Keratinocyte (primary cell): ENCODE measurements at regions not wholly inside any gene's neighbourhood (a gene's known extent, or its start where the extent isn't known, plus 50 kb on each side); places are given as distances from the start of the nearest gene placed in this dataset.

Experiments
- EZH2 ChIP-seq: IDR thresholded peaks from one replicate; pipeline ENCODE4 v1.6.1; 2012; ENCODE audit warnings: inconsistent platforms, mild to moderate bottlenecking, low read length, moderate library complexity
- TF ChIP-seq, protein P1 (sequence below), 3 experiments: IDR thresholded peaks in 1 of 3; conservative IDR thresholded peaks in 1 of 3; optimal IDR thresholded peaks in 1 of 3; 2 replicates in 2 of 3; 3 replicates in 1 of 3; pipeline versions ENCODE3 to v1.5.1; 2011; ENCODE audit warnings: low read length in 3 of 3, mild to moderate bottlenecking in 3 of 3, moderate library complexity in 2 of 3, control low read depth in 1 of 3, inconsistent platforms in 1 of 3; ENCODE audit not compliant: insufficient read depth in 2 of 3; ENCODE audit errors: extremely low read depth in 1 of 3

- TF ChIP-seq, protein P1, sequence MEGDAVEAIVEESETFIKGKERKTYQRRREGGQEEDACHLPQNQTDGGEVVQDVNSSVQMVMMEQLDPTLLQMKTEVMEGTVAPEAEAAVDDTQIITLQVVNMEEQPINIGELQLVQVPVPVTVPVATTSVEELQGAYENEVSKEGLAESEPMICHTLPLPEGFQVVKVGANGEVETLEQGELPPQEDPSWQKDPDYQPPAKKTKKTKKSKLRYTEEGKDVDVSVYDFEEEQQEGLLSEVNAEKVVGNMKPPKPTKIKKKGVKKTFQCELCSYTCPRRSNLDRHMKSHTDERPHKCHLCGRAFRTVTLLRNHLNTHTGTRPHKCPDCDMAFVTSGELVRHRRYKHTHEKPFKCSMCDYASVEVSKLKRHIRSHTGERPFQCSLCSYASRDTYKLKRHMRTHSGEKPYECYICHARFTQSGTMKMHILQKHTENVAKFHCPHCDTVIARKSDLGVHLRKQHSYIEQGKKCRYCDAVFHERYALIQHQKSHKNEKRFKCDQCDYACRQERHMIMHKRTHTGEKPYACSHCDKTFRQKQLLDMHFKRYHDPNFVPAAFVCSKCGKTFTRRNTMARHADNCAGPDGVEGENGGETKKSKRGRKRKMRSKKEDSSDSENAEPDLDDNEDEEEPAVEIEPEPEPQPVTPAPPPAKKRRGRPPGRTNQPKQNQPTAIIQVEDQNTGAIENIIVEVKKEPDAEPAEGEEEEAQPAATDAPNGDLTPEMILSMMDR (optimal IDR thresholded peaks at IDR 0.05 in 1 of 3, IDR thresholded peaks at IDR 0.05 in 1 of 3, conservative IDR thresholded peaks at IDR 0.05 in 1 of 3; ENCODE audit: extremely low read depth in 1 of 3, insufficient read depth in 2 of 3, low read length in 3 of 3), result no peak
- no peak for TF ChIP-seq EZH2
These were observed 67.2 kb upstream of the WDR26 start for GRCh38 chr1:224501836-224502235.
